ENCODE measurements at regions not wholly inside any gene's neighbourhood (a gene's known extent, or its start where the extent isn't known, plus 50 kb on each side); places are given as distances from the start of the nearest gene placed in this dataset.

DNA sequence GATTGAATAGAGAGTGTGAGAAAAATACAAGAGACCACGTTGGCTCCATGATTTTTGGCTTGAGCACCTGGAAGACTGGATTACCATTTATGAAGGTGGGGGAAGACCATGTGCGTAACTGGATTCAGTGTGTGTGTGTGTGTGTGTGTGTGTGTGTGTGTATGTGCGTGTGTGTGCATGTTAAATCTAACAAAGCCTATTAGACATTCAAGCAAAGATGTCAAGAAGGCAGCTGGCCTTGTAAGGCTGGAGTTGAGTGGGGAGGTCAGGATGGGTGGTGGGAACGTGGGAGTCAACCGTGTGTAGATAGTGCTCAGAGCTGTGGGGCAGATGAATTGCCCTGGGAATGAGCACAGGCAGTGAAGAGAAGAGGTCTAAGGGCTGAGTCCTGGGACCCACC is 293.8 kb upstream of the POU3F1 start:
- Histone ChIP-seq H2AK5ac (ENCODE audit: low read length) (no peak overlapping the region), H2BK120ac (ENCODE audit: low read depth, low read length) (no peak overlapping the region), H4K5ac (ENCODE audit: low read length) (no peak overlapping the region), H3K79me1 (ENCODE audit: low read length) (no peaks in the 10 kb centered on the region), H3K4me1 (ENCODE audit: control insufficient read depth, low read depth, low read length) (no peaks in the 10 kb centered on the region), H3K79me2 (ENCODE audit: control insufficient read depth, insufficient read depth, low read length) (no peaks in the 10 kb centered on the region), H3K4ac (ENCODE audit: low read depth, low read length) (no peak overlapping the region), H4K8ac (ENCODE audit: low read depth, low read length) (no peak overlapping the region), H3K36me3 (ENCODE audit: control insufficient read depth, insufficient read depth, low read length) (no peaks in the 10 kb centered on the region), H3K4me2 (ENCODE audit: low read length) (no peak overlapping the region), H3K18ac (ENCODE audit: low read length) (no peak overlapping the region), H2BK5ac (ENCODE audit: low read length) (no peak overlapping the region), H3K27ac (ENCODE audit: low read depth, low read length) (no peak overlapping the region), H3K4me3 (ENCODE audit: low read length) (no peak overlapping the region), H3K9ac (ENCODE audit: low read length) (no peak overlapping the region), H3K23ac (ENCODE audit: low read length) (no peak overlapping the region), H3K27me3 (ENCODE audit: insufficient read depth, low read length, poor library complexity) (no peaks in the 10 kb centered on the region), H2BK15ac (replicated peaks; ENCODE audit: low read depth) (no peak overlapping the region), H3K56ac (ENCODE audit: low read length) (no peak overlapping the region)
- DNase-seq = no peak
- WGBS (ENCODE audit: extremely low coverage, insufficient coverage, low lambda C conversion rate) = no CpG with 5 or more reads among the region's 5 CpGs

DNA sequence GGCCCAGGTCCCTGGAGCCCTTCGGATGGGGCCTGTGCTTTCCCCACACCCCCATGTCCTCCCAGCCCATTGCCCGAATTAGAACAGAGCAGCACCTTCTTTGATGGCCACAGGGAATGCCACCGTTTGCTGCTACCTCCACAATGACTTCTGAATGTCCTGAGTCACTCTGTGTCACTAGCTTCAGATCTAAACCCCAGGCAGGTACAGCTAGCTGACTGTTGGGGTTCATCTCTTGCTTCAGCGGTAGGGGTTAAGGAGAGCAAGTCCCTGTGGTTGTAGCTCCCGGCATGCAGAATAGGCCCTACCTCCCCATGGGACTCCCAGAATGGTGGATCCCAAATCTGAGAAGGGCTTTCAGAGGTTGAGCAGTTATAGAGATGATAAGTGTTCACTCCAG is 291.1 kb upstream of the POU3F1 start:
- H3K79me1 ChIP-seq (ENCODE audit: low read length) = no peaks in the 10 kb centered on the region
- WGBS (ENCODE audit: extremely low coverage, insufficient coverage, low lambda C conversion rate) = no CpG with 5 or more reads among the region's 5 CpGs
- no peak overlapping the region for H3K56ac ChIP-seq (ENCODE audit: low read length)
- no peak overlapping the region for H3K23ac ChIP-seq (ENCODE audit: low read length)
- H2BK120ac ChIP-seq (ENCODE audit: low read depth, low read length) = no peak overlapping the region
- no peak overlapping the region for H4K5ac ChIP-seq (ENCODE audit: low read length)
- H3K4ac ChIP-seq (ENCODE audit: low read depth, low read length) = no peak overlapping the region
- no peak overlapping the region for H2AK5ac ChIP-seq (ENCODE audit: low read length)
- H2BK15ac ChIP-seq (replicated peaks; ENCODE audit: low read depth) = no peak overlapping the region
- no peak overlapping the region for H3K9ac ChIP-seq (ENCODE audit: low read length)
- no peak for DNase-seq
- no peak overlapping the region for H2BK5ac ChIP-seq (ENCODE audit: low read length)
- no peaks in the 10 kb centered on the region for H3K79me2 ChIP-seq (ENCODE audit: control insufficient read depth, insufficient read depth, low read length)
- H3K36me3 ChIP-seq (ENCODE audit: control insufficient read depth, insufficient read depth, low read length) = no peaks in the 10 kb centered on the region
- H3K4me2 ChIP-seq (ENCODE audit: low read length) = no peak overlapping the region
- H3K4me3 ChIP-seq (ENCODE audit: low read length) = no peak overlapping the region
- H3K27me3 ChIP-seq (ENCODE audit: insufficient read depth, low read length, poor library complexity) = no peaks in the 10 kb centered on the region
- H3K4me1 ChIP-seq (ENCODE audit: control insufficient read depth, low read depth, low read length) = peaks cover 2% of the 10 kb centered on the region
- H4K8ac ChIP-seq (ENCODE audit: low read depth, low read length) = no peak overlapping the region
- H3K18ac ChIP-seq (ENCODE audit: low read length) = no peak overlapping the region
- no peak overlapping the region for H3K27ac ChIP-seq (ENCODE audit: low read depth, low read length)

DNA sequence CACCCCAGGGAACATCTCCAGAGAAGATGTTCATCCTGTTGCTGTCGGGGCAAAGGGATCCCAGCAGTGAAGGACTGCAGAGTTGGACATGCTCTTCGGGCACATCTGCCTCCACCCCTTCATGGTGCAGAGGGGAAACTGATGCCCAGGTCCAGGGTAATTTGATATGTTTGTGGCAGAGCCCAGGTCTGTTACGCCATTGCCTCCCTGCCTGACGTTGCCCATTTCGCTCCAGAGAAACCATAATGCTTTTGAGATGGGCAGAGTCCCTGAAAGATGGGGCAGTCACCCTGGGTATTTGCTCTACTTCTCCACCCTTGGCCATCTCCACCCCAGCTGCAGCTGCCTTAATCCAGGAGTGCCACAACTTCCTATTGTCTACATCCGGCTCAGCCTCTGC is 290.4 kb upstream of the POU3F1 start:
- H3K79me1 ChIP-seq (ENCODE audit: low read length) = no peaks in the 10 kb centered on the region
- no peak for DNase-seq
- no peaks in the 10 kb centered on the region for H3K79me2 ChIP-seq (ENCODE audit: control insufficient read depth, insufficient read depth, low read length)
- no peak overlapping the region for H3K27ac ChIP-seq (ENCODE audit: low read depth, low read length)
- H3K23ac ChIP-seq (ENCODE audit: low read length) = no peak overlapping the region
- H3K4ac ChIP-seq (ENCODE audit: low read depth, low read length) = no peak overlapping the region
- no peak overlapping the region for H4K8ac ChIP-seq (ENCODE audit: low read depth, low read length)
- no peak overlapping the region for H3K18ac ChIP-seq (ENCODE audit: low read length)
- no peak overlapping the region for H3K56ac ChIP-seq (ENCODE audit: low read length)
- no peak overlapping the region for H3K4me2 ChIP-seq (ENCODE audit: low read length)
- H2BK15ac ChIP-seq (replicated peaks; ENCODE audit: low read depth) = no peak overlapping the region
- WGBS (ENCODE audit: extremely low coverage, insufficient coverage, low lambda C conversion rate) = no CpG with 5 or more reads among the region's 6 CpGs
- no peak overlapping the region for H3K4me3 ChIP-seq (ENCODE audit: low read length)
- no peaks in the 10 kb centered on the region for H3K27me3 ChIP-seq (ENCODE audit: insufficient read depth, low read length, poor library complexity)
- no peak overlapping the region for H2BK5ac ChIP-seq (ENCODE audit: low read length)
- no peak overlapping the region for H2AK5ac ChIP-seq (ENCODE audit: low read length)
- no peak overlapping the region for H2BK120ac ChIP-seq (ENCODE audit: low read depth, low read length)
- H4K5ac ChIP-seq (ENCODE audit: low read length) = no peak overlapping the region
- H3K4me1 ChIP-seq (ENCODE audit: control insufficient read depth, low read depth, low read length) = peaks cover 3% of the 10 kb centered on the region
- no peaks in the 10 kb centered on the region for H3K36me3 ChIP-seq (ENCODE audit: control insufficient read depth, insufficient read depth, low read length)
- H3K9ac ChIP-seq (ENCODE audit: low read length) = no peak overlapping the region

DNA sequence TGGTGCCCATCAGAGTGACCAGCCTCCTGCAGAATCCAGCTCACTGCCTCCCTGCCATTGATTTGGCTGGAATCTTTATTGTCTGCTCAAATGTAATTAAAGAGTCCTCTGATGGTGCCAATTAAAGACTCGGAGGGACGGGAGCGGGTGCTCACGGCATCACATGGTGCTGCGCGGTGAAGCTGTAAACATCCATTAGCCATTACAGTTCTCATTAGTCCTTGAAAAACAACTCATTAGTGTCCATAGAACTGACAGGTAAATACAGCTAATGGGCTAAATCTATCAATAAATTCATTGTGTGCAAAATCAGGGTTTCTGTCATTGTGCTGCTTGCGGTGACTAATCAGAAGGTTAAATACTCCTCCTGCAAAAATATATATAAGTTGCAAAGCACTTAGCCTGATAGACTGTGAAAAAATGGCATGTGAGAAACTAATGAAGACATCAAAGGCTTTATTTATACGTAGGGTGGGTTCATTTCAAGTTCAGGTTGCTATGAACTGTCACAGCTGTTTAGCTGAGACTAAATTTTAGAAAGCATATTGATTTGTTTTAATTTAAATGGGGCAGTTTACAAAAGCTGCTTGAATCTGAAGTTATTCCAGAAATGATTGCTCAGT is 289.8 kb upstream of the POU3F1 start:
- no peak overlapping the region for H3K23ac ChIP-seq (ENCODE audit: low read length)
- H2BK120ac ChIP-seq (ENCODE audit: low read depth, low read length) = no peak overlapping the region
- no peak overlapping the region for H2BK5ac ChIP-seq (ENCODE audit: low read length)
- no peak overlapping the region for H3K9ac ChIP-seq (ENCODE audit: low read length)
- no peak overlapping the region for H3K18ac ChIP-seq (ENCODE audit: low read length)
- H3K27ac ChIP-seq (ENCODE audit: low read depth, low read length) = no peak overlapping the region
- H3K56ac ChIP-seq (ENCODE audit: low read length) = no peak overlapping the region
- WGBS (ENCODE audit: extremely low coverage, insufficient coverage, low lambda C conversion rate) = no CpG with 5 or more reads among the region's 8 CpGs
- H3K27me3 ChIP-seq (ENCODE audit: insufficient read depth, low read length, poor library complexity) = no peaks in the 10 kb centered on the region
- H4K5ac ChIP-seq (ENCODE audit: low read length) = no peak overlapping the region
- no peak overlapping the region for H3K4ac ChIP-seq (ENCODE audit: low read depth, low read length)
- peaks cover 3% of the 10 kb centered on the region for H3K4me1 ChIP-seq (ENCODE audit: control insufficient read depth, low read depth, low read length)
- H2BK15ac ChIP-seq (replicated peaks; ENCODE audit: low read depth) = no peak overlapping the region
- H4K8ac ChIP-seq (ENCODE audit: low read depth, low read length) = no peak overlapping the region
- H3K4me2 ChIP-seq (ENCODE audit: low read length) = no peak overlapping the region
- no peaks in the 10 kb centered on the region for H3K36me3 ChIP-seq (ENCODE audit: control insufficient read depth, insufficient read depth, low read length)
- DNase-seq = no peak
- H3K79me1 ChIP-seq (ENCODE audit: low read length) = no peaks in the 10 kb centered on the region
- no peak overlapping the region for H2AK5ac ChIP-seq (ENCODE audit: low read length)
- H3K4me3 ChIP-seq (ENCODE audit: low read length) = no peak overlapping the region
- H3K79me2 ChIP-seq (ENCODE audit: control insufficient read depth, insufficient read depth, low read length) = no peaks in the 10 kb centered on the region

DNA sequence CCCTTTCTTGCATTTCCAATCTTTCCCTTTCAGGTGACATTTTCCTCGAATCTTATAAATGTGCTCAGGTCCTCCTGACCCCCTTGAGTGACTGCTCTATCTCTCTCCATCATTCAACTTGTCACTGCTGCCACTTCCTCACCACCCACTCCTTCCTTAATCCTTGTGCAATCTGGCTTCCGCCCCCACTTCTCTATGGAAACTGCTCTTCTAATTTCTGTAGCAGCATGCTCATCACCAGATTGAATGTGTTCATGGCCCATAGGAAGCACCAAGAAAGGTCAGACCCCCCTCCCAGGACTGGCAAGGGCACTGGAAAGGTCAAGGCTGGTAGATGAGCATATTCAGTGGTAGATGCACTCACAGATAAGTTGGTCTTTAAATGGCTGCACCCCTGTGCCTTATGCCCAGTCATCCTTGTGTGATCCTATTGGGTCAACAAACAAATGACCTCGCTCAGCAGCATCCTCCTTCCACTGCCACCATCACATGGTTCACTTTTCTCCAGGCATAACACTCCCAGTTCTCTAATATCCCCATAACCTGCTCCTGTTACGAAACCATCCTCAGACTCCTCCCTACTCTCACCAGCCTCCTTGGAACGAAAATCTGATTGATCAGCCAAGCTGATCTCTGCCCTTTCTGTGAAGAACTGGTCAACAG is 288.5 kb upstream of the POU3F1 start:
- Histone ChIP-seq H3K27ac (ENCODE audit: low read depth, low read length) (no peak overlapping the region), H3K27me3 (ENCODE audit: insufficient read depth, low read length, poor library complexity) (no peaks in the 10 kb centered on the region), H2BK120ac (ENCODE audit: low read depth, low read length) (no peak overlapping the region), H3K36me3 (ENCODE audit: control insufficient read depth, insufficient read depth, low read length) (no peaks in the 10 kb centered on the region), H3K4ac (ENCODE audit: low read depth, low read length) (no peak overlapping the region), H4K8ac (ENCODE audit: low read depth, low read length) (no peak overlapping the region), H2AK5ac (ENCODE audit: low read length) (no peak overlapping the region), H2BK15ac (replicated peaks; ENCODE audit: low read depth) (no peak overlapping the region), H2BK5ac (ENCODE audit: low read length) (no peak overlapping the region), H3K4me3 (ENCODE audit: low read length) (no peak overlapping the region), H4K5ac (ENCODE audit: low read length) (no peak overlapping the region), H3K4me2 (ENCODE audit: low read length) (no peak overlapping the region), H3K4me1 (ENCODE audit: control insufficient read depth, low read depth, low read length) (peaks cover 3% of the 10 kb centered on the region), H3K79me2 (ENCODE audit: control insufficient read depth, insufficient read depth, low read length) (no peaks in the 10 kb centered on the region), H3K79me1 (ENCODE audit: low read length) (no peaks in the 10 kb centered on the region), H3K56ac (ENCODE audit: low read length) (no peak overlapping the region), H3K18ac (ENCODE audit: low read length) (no peak overlapping the region), H3K23ac (ENCODE audit: low read length) (no peak overlapping the region), H3K9ac (ENCODE audit: low read length) (no peak overlapping the region)
- WGBS (ENCODE audit: extremely low coverage, insufficient coverage, low lambda C conversion rate) = no CpG with 5 or more reads among the region's 5 CpGs
- DNase-seq = no peak
